Erythroblast (primary cell): ENCODE measurements at regions not wholly inside any gene's neighbourhood (a gene's known extent, or its start where the extent isn't known, plus 50 kb on each side); places are given as distances from the start of the nearest gene placed in this dataset.

Experiments
- GATA1 ChIP-seq: IDR thresholded peaks from 2 replicates; pipeline ENCODE4 v1.6.1; 2011; ENCODE audit warnings: low read depth, mild to moderate bottlenecking, control low read depth, low read length, moderate library complexity
- POLR2A ChIP-seq: IDR thresholded peaks from 2 replicates; pipeline ENCODE4 v1.6.1; 2011; ENCODE audit warnings: mild to moderate bottlenecking, low read length

GRCh38 chr4:161279095-161279494 lies 884.7 kb downstream of the FSTL5 start:
- TF ChIP-seq POLR2A: no peak
- no peak for TF ChIP-seq GATA1
